ENCODE measurements at regions not wholly inside any gene's neighbourhood (a gene's known extent, or its start where the extent isn't known, plus 50 kb on each side); places are given as distances from the start of the nearest gene placed in this dataset.

- no peak for DNase-seq
Observed at GRCh38 chr11:20311444-20311843, 52.1 kb upstream of the HTATIP2 start.

- DNase-seq, result no peak
Observed at GRCh38 chr11:20310596-20311394, 52.7 kb upstream of the HTATIP2 start.

DNA sequence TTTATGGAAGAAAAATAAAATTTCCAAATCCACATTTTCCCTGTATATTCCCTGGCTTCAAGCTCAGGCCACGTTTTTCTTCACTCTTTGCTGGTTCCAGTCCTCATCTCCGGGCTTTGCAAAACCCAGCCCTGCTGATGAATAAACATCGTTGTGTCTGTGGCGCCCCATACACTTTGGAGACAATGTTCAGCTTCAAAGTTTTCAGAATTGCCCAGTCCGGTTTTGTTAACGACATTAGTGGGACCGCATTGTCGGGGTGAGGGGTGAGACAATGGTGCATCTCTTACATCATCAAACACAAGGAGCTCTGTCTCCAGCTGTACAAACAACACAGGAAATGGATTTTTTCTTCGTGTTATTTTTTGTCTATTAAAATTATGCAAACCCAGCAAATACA lies 53.4 kb upstream of the HTATIP2 start:
- peak in 1 of 2 experiments; percentile 14 for DNase-seq

DNA sequence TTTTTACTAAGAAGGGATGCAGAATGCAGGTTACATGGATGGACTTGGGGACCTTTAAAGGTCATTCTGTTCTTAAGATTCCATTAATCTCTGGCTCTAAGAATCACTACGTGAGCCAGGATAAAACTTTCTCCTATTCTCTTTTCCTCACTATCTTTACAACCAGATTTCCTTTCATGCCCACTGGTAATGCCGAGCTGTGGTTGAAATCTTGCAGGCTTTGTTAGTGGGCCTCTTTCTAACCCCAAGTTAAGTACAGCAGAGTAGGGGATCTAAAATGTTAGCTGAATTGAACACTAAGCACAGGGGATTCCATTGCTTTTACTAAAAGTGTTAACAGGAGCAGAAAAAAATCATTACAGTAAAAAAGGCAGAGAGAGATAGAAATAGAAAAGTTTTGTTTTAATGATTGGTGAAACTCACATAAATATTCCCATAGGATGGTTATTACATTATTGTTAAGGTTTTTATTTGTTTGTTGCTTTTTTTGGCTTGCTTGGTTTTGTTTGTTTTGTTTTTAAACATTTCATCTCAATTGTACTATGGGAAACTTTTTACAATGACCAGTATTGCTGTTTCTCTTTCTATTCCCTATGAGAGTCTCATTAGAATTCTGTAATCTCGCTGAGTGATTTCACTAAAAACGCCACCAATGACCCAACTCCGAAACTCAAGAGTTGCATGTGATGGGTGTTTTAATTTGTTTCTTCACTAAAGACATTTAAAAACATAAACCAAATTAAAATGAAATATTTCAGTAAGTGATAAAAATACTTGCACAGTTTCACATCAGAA lies 54.1 kb upstream of the HTATIP2 start:
- DNase-seq, result no peak

DNA sequence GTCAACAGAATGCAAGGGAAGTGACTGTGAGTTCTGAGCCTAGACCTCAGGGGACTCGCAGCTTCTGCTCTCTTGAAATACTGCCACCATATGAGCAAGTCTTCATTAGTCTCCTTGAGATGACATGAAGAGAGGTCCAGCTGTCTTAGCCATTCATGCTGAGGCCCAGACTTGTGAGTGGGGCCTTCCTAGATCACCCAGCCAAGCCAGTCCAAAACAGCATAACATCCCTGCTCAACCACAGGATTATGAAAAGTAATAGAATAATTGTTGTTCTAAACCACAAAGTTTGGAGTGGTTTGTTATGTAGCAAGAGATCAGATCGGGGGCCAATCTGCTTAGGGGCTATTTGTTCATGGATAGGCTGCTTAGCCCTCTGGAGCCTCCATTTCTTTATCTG lies 54.9 kb upstream of the HTATIP2 start:
- DNase-seq, result no peak

GRCh38 chr11:20303391-20303965 lies 60.0 kb upstream of the HTATIP2 start:
- no peak for DNase-seq

GRCh38 chr11:20293992-20294391 lies 69.5 kb upstream of the HTATIP2 start:
- DNase-seq, result no peak

DNA sequence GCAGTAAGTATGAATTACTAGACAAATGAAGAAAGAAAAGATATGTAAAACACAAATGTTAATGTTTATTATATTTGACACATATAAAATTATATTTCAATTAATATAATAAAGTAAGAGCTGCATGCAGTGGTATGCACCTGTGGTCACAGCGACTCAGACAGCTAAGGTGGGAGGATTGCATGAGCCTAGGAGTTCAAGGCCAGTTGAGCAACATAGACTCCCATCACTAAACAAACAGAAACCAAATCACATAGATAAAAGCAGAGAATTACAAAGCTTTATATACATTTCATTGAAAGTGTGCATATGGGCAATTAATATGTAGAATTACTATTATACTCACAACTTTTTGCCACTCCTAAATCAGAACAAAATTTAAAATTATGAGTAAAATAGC lies 70.0 kb upstream of the HTATIP2 start:
- DNase-seq, result no peak

DNA sequence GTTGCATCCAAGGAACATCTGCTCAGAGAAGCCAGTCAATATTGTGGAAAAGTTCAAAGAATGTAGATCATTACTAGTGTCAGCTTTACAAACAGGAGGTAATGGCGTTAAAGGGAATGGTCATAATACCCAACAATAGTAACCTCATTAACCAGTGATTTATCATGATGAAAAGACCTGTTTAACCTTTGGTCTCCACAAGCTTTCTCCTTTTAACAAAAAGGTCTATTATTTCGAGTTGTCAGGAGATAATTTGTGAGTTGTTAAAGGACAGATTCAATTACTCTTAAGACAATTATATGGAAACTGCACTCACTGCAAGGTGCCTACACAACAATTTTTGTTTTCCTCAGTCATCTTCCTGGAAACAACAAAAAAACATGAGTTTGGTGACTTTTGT lies 73.8 kb upstream of the HTATIP2 start:
- peak; percentile 82 to 92 for DNase-seq

- DNase-seq, result no peak
Observed at GRCh38 chr11:20283475-20283874, 80.0 kb upstream of the HTATIP2 start.

DNA sequence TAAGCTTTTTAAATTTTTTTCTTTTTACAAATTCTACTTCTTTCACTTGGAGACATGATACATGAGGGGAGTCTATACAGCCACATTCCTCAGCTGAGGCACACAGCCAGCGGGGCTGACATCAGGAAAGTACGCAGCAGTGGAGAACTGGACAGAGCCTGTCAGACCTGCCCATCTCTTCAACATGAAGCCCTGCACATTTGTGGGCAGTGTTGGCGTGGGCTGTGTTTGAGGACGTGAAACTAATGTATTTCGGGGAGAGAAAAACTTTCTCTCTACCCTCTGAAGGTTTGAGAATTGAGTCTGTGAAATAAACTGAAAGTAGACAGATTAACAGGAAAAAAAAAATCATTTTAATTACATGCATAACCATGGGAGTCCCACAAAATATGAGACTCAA lies 84.8 kb upstream of the HTATIP2 start:
- no peak for DNase-seq

DNA sequence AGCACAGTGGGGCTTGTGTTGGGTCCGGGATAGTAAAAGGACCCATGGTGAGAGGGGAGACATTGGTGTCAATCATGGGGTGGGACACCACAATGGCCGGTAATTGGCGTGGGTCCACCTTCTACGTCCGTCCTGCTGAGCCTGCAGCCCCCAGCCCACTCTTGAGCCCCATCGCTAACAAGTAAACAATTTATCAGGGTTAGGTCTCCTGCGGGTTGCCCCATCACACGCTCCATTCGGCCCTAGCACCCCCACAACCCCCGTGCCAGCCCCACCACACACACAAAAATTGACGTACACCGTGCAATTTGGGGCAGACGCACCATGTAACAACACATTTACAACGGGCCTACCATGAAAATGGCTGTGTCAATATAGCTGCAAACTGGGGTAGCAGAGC lies 86.5 kb upstream of the HTATIP2 start:
- no peak for DNase-seq

DNA sequence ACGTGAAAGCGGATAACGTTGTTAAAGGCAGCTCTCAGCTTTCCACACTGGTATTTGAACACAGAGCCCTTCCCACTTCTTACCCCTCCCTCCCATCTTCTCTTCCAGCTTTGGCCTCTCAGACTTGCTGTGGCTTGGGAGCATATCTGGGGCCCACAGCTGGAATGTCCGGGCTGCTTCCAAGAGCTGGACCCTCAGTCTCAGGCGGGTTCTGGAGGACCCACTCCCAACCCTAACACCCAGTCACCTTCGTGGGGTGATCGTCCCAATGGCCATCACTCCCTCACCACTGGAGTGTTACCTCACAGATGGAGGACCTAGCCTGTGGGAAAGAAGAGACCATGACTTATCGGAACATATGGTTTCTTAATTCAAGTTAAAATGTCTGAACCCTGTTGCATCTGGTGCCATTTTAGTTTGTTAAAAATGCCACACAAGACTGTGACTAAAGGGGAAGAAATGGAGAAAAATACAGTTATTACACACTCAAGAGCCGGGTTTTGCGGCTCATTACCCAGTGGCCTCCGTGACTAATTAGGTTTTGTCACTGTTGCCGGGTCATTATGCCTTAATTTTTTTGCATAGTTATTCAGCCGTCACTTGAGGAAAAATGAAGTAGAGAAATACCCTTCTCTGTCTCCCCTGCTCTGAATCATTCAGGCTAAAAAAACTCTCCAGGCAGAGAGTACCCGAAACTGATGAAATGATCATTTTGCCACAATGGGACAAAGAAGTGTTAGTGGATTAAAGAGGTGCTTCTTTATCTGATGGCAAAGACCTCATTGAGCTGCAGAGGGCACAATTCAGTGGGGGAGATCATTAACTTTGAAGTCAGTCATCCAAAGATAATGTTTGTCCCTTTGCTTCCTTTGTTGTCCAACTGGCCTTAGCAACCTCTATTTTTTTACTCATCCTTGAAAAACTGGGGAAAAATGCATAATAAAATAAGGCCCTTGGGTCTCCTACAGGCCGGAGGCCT lies 87.2 kb upstream of the HTATIP2 start:
- DNase-seq, result no peak

DNA sequence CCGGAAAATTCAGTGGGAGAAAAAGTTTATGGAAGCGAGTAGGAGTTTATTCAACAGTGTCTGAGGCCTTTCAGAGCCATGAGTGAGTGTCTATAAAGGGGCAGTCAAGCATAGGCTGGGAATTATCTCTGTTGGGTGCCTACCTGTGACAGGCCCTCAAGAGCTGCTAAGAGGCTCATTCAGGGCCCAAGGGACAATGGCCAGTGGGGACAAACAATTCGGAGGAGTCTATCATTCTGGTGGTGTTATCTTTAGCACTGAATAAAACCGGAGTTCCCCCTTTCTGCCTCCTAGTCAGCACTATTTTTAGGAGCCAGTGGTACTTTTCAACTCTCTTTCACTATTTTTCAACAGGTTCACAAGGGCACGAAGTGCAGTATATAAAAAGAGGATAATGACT lies 89.5 kb upstream of the HTATIP2 start:
- no peak for DNase-seq

- no peak for DNase-seq
Observed at GRCh38 chr11:20261526-20261925, 101.3 kb upstream of the DBX1 start.

GRCh38 chr11:20260307-20260706 lies 100.0 kb upstream of the DBX1 start:
- no peak for DNase-seq

- no peak for DNase-seq
Observed at GRCh38 chr11:20259506-20259905, 99.2 kb upstream of the DBX1 start.

DNA sequence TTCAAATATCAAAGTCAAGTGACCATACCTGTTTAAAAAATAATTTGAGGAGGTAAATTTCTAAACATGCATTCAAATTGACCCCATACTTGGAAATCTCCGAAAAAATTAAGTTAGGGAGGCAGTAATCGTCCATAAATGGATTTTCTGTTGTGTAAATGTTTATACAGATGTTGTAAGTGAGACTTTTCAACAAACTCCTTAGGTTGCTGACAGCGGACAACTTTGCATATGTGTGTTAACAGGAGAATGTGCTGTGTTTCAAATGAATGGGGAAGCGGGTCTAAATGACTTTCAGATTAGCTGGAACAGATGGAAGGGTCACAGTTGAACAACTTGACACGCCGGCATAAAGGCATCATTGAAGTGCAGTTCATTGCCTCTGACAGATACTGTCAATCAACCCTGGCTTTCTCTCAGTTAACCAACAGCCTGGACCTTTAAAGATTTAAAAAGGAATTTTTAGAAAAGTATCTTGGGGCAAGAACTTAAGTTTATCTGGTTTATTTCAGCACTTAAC lies 98.2 kb upstream of the DBX1 start:
- no peak for DNase-seq

- DNase-seq, result no peak
Observed at GRCh38 chr11:20256925-20257324, 96.7 kb upstream of the DBX1 start.

GRCh38 chr11:20253796-20254195 lies 93.5 kb upstream of the DBX1 start:
- no peak for DNase-seq

- no peak for DNase-seq
Observed at GRCh38 chr11:20251496-20251895, 91.2 kb upstream of the DBX1 start.

DNA sequence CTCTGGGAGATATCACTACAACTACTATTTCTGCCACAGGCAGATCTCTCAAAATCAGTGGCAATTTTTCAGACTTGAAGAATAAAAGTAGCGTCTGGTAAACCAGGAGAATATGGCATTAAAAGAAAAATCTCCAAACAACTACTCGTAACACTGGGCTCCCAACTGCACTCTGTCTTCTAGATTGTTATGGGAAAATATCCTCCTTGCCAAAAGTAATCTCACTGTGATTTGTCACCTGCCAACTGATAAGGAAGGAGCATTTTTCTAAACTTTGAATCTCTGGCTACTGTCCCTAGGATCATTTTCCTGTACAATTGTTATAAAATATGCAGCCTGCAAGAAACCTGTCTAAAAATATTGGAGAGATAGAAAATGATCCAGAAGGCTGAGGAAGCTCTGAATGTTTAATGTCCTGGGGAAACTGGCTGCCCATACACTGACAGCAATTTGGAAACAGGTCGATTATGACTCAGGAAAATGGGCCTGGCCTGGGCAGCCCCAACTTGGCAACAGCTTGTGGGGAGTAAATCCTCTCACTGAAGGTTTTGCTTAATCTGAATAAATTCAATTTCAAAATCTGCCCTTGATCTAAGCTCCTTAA lies 90.5 kb upstream of the DBX1 start:
- no peak for DNase-seq
